GM12878 (cell line): ENCODE measurements at regions not wholly inside any gene's neighbourhood (a gene's known extent, or its start where the extent isn't known, plus 50 kb on each side); places are given as distances from the start of the nearest gene placed in this dataset.

Experiments
- ATAC-seq: fragments of 200-7000 bp; cut with Tn5 transposase; 3 replicates; pipeline ENCODE4 v1.9.1; 2020; ENCODE audit warnings: mild to moderate bottlenecking, moderate library complexity
- BruUV-seq: library from RNA; stranded (reverse); fragments of 400-500 nt; replicated peaks from 2 replicates; lab custom pipeline; 2021; lab: Mats Ljungman, UMichigan
- CTCF ChIA-PET: fragments of 300-600 bp; sonication (Branson Sonifier 250); formaldehyde crosslinking; extraction: SDS; loops from one replicate; lab custom pipeline; 2021; ENCODE audit warnings: inconsistent platforms; lab: Yijun Ruan, JAX
- POLR2A ChIA-PET: fragments of 350-600 bp; formaldehyde crosslinking; extraction: SDS; loops from one replicate; lab custom pipeline; 2021; ENCODE audit warnings: inconsistent platforms; lab: Charles Lee
- RAD21 ChIA-PET: fragments of 300-600 bp; sonication (Branson Sonifier 250); formaldehyde crosslinking; loops from one replicate; lab custom pipeline; 2023; ENCODE audit warnings: antibody characterized with exemption; ENCODE audit not compliant: unreplicated experiment; lab: Charles Lee
- SMC1A ChIA-PET: fragments of 300-600 bp; sonication (Branson Sonifier 250); formaldehyde crosslinking; loops from one replicate; lab custom pipeline; 2023; ENCODE audit not compliant: unreplicated experiment, uncharacterized antibody; lab: Charles Lee
- DNase-seq: peaks from one replicate; pipeline ENCODE4 v3.0.0-alpha.2; 2011; ENCODE audit warnings: low read depth, low spot score
- FAIRE-seq: peaks from 3 replicates; lab custom pipeline; 2011; peaks lifted over from hg19 to GRCh38; lab: Jason Lieb, UNC
- H2AFZ ChIP-seq: 2 replicates; pipeline ENCODE4 v1.6.0; 2011; ENCODE audit warnings: low read depth, low read length, control low read depth; ENCODE audit not compliant: control insufficient read depth
- H3K27ac ChIP-seq: 2 replicates; pipeline ENCODE4 v1.5.1; 2011; ENCODE audit warnings: control low read depth; ENCODE audit not compliant: control insufficient read depth, insufficient read depth
- H3K27me3 ChIP-seq, 2 experiments: replicated peaks in 1 of 2; 2 replicates each; pipeline versions ENCODE4 v1.6.0 to v1.6.1; 2011; ENCODE audit warnings: low read length in 1 of 2; ENCODE audit not compliant: control insufficient read depth in 2 of 2, insufficient read depth in 2 of 2
- H3K36me3 ChIP-seq, 2 experiments: 2 replicates each; pipeline ENCODE4 v1.5.1; 2011; ENCODE audit warnings: low read length in 1 of 2; ENCODE audit not compliant: control insufficient read depth in 2 of 2, insufficient read depth in 2 of 2
- H3K4me1 ChIP-seq: 2 replicates; pipeline ENCODE4 v1.6.1; 2011; ENCODE audit warnings: mild to moderate bottlenecking, low read length, moderate library complexity, mixed read lengths; ENCODE audit not compliant: control insufficient read depth, insufficient read depth
- H3K4me2 ChIP-seq: 2 replicates; pipeline ENCODE4 v1.6.0; 2011; ENCODE audit warnings: control low read depth; ENCODE audit not compliant: control insufficient read depth, insufficient read depth
- H3K4me3 ChIP-seq: fragments of 200-600 bp; sonication (generic); 2 replicates; pipeline ENCODE4 v1.5.1; 2016
- H3K79me2 ChIP-seq: 2 replicates; pipeline ENCODE4 v1.6.0; 2011; ENCODE audit warnings: low read length; ENCODE audit not compliant: control insufficient read depth, insufficient read depth
- H3K9ac ChIP-seq: 2 replicates; pipeline ENCODE4 v1.8.0; 2011; ENCODE audit warnings: low read length, control low read depth, mixed read lengths; ENCODE audit not compliant: control insufficient read depth, insufficient read depth
- H3K9me3 ChIP-seq: replicated peaks from 3 replicates; pipeline ENCODE4 v1.5.1; 2011; ENCODE audit warnings: mild to moderate bottlenecking, low read length; ENCODE audit not compliant: control insufficient read depth, insufficient read depth
- H4K20me1 ChIP-seq: 2 replicates; pipeline ENCODE4 v1.6.0; 2011; ENCODE audit not compliant: control insufficient read depth, insufficient read depth
- CBX3 ChIP-seq: fragments of 200-600 bp; sonication (generic); IDR thresholded peaks from 2 replicates; pipeline ENCODE4 v1.6.1; 2016; ENCODE audit warnings: low read depth, borderline replicate concordance
- CBX5 ChIP-seq: sonication (generic); IDR thresholded peaks from 2 replicates; pipeline ENCODE4 v1.6.1; 2016; ENCODE audit warnings: low read depth, moderate library complexity, mild to moderate bottlenecking, inconsistent platforms
- ELK1 ChIP-seq: IDR thresholded peaks from 2 replicates; pipeline ENCODE4 v1.6.1; 2012; ENCODE audit warnings: low read depth, low read length, improper control_type of control experiment
- ETV6 ChIP-seq, 2 experiments: fragments of 450-650 bp in 1 of 2; IDR thresholded peaks in 1 of 2; conservative IDR thresholded peaks in 1 of 2; 2 replicates each; pipeline ENCODE4 v1.6.1; 2014; ENCODE audit warnings: antibody characterized with exemption in 1 of 2, borderline replicate concordance in 1 of 2, low read depth in 1 of 2, mild to moderate bottlenecking in 1 of 2, moderate library complexity in 1 of 2
- FOS ChIP-seq: IDR thresholded peaks from 3 replicates; pipeline ENCODE4 v1.6.1; 2011; ENCODE audit warnings: borderline replicate concordance; ENCODE audit not compliant: insufficient read length; ENCODE audit errors: extremely low read depth
- NFYA ChIP-seq: IDR thresholded peaks from 2 replicates; pipeline ENCODE4 v1.6.1; 2011; ENCODE audit warnings: low read depth, mild to moderate bottlenecking, low read length, improper control_type of control experiment, borderline replicate concordance
- SMAD5 ChIP-seq: IDR thresholded peaks from 2 replicates; pipeline ENCODE4 v1.6.1; 2016; ENCODE audit warnings: antibody characterized with exemption, low read depth
- SREBF1 ChIP-seq: IDR thresholded peaks from 2 replicates; pipeline ENCODE4 v1.6.1; 2012; ENCODE audit warnings: mild to moderate bottlenecking, low read length
- USF1 ChIP-seq: IDR thresholded peaks from 2 replicates; pipeline ENCODE4 v1.6.1; 2011; ENCODE audit warnings: borderline replicate concordance, low read depth, mild to moderate bottlenecking, moderate library complexity, mixed read lengths, low read length; ENCODE audit not compliant: insufficient read depth; ENCODE audit errors: extremely low read length
- ZNF592 ChIP-seq: fragments of 450-650 bp; IDR thresholded peaks from 2 replicates; pipeline ENCODE4 v1.6.1; 2017; ENCODE audit warnings: mild to moderate bottlenecking, moderate library complexity
- WGBS: methylation state at CpG from one replicate; pipeline ENCODE4 v1.1.6; 2016; ENCODE audit warnings: low lambda C conversion rate; ENCODE audit not compliant: insufficient replicate concordance, insufficient coverage; ENCODE audit errors: missing lambda C conversion rate; 5-methylcytosine and 5-hydroxymethylcytosine counted together
- in situ Hi-C: fragments of 300-500 bp; cut with MboI; formaldehyde crosslinking; loops from 9 replicates; pipeline ENCODE4 v1.14.3; 2018; ENCODE audit warnings: mixed read lengths
- intact Hi-C: fragments of 100-400 bp; cut with micrococcal nuclease; formaldehyde crosslinking; loops from one replicate; pipeline ENCODE4 v1.14.2; 2022; ENCODE audit not compliant: unreplicated experiment

- no peaks in the 10 kb centered on the region for H3K79me2 ChIP-seq
- H2AFZ ChIP-seq = no peak overlapping the region
- no TSS peak for BruUV-seq
- H3K27ac ChIP-seq = no peak overlapping the region
- no peaks in the 10 kb centered on the region for H3K27me3 ChIP-seq
- DNase-seq (no peak), FAIRE-seq (no peak)
- H3K9ac ChIP-seq = no peak overlapping the region
- intact Hi-C loops = no loop called here
- no peaks in the 10 kb centered on the region for H3K4me1 ChIP-seq
- ChIA-PET CTCF (interaction anchor here (0.6 kb wide), 1 partner anchor 584 kb away, joined by 3 read pairs; no protein-coding TSS in a partner anchor), POLR2A (no interaction called here), RAD21 (no interaction called here)
- H4K20me1 ChIP-seq = no peaks in the 10 kb centered on the region
- H3K36me3 ChIP-seq = no peaks in the 10 kb centered on the region
- in situ Hi-C loops = no loop called here
- TF ChIP-seq FOS (no peak), ETV6 (conservative IDR thresholded peaks at IDR 0.05 in 1 of 2, IDR thresholded peaks at IDR 0.05 in 1 of 2; ENCODE audit: borderline replicate concordance in 1 of 2, low read depth in 1 of 2) (no peak)
- TF ChIP-seq, all 136 proteins: peak for 0
- peaks cover 1% of the 10 kb centered on the region; the same call in 2 of the 3 replicates for H3K9me3 ChIP-seq
- SMC1A ChIA-PET = no interaction called here
- WGBS = 29% methylated on average over 7 of the region's 7 CpGs
- H3K4me2 ChIP-seq = no peak overlapping the region
- no peak overlapping the region for H3K4me3 ChIP-seq
- ATAC-seq = no peak
Measured at GRCh38 chr1:4091996-4092395, 191.9 kb upstream of the C1orf174 start.

GRCh38 chr1:4093856-4094565, 193.9 kb upstream of the C1orf174 start:
- Histone ChIP-seq H3K9ac (no peak overlapping the region), H3K27me3 (no peaks in the 10 kb centered on the region), H3K36me3 (no peaks in the 10 kb centered on the region), H3K79me2 (no peaks in the 10 kb centered on the region), H3K4me3 (no peak overlapping the region), H3K4me2 (no peak overlapping the region), H3K9me3 (peaks cover 1% of the 10 kb centered on the region; the same call in 2 of the 3 replicates), H3K27ac (no peak overlapping the region), H2AFZ (no peak overlapping the region), H4K20me1 (no peaks in the 10 kb centered on the region), H3K4me1 (no peaks in the 10 kb centered on the region)
- POLR2A ChIA-PET = no interaction called here
- DNase-seq (no peak), FAIRE-seq (no peak), ATAC-seq (no peak)
- in situ Hi-C loops = no loop called here
- RAD21 ChIA-PET = no interaction called here
- no TSS peak for BruUV-seq
- CTCF ChIA-PET = no interaction called here
- SMC1A ChIA-PET = no interaction called here
- intact Hi-C loops = no loop called here
- WGBS = 5% methylated on average over 7 of the region's 7 CpGs
- TF ChIP-seq SREBF1 = no peak
- no peak for TF ChIP-seq ZNF592
- no peak for TF ChIP-seq CBX5
- TF ChIP-seq NFYA = no peak
- no peak for TF ChIP-seq CBX3
- no peak for TF ChIP-seq USF1
- no peak for TF ChIP-seq ELK1
- TF ChIP-seq SMAD5 = no peak
